ENCODE measurements at regions not wholly inside any gene's neighbourhood (a gene's known extent, or its start where the extent isn't known, plus 50 kb on each side); places are given as distances from the start of the nearest gene placed in this dataset.
"Not testable (repeated sequence)": the region's sequence is repeated elsewhere in the genome, so short reads cannot be mapped to it uniquely, and the experiment has no call there.

- TF ChIP-seq, protein P1, sequence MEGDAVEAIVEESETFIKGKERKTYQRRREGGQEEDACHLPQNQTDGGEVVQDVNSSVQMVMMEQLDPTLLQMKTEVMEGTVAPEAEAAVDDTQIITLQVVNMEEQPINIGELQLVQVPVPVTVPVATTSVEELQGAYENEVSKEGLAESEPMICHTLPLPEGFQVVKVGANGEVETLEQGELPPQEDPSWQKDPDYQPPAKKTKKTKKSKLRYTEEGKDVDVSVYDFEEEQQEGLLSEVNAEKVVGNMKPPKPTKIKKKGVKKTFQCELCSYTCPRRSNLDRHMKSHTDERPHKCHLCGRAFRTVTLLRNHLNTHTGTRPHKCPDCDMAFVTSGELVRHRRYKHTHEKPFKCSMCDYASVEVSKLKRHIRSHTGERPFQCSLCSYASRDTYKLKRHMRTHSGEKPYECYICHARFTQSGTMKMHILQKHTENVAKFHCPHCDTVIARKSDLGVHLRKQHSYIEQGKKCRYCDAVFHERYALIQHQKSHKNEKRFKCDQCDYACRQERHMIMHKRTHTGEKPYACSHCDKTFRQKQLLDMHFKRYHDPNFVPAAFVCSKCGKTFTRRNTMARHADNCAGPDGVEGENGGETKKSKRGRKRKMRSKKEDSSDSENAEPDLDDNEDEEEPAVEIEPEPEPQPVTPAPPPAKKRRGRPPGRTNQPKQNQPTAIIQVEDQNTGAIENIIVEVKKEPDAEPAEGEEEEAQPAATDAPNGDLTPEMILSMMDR (conservative IDR thresholded peaks at IDR 0.05) = not testable (repeated sequence)
- TF ChIP-seq ZFX (IDR thresholded peaks at IDR 0.05) = not testable (repeated sequence)
These were observed 84.8 kb upstream of the EPB41L4A start for GRCh38 chr5:112503749-112504501.

Measured in C4-2B (cell line).